Lower leg skin (tissue), 3 donors: ENCODE measurements at regions not wholly inside any gene's neighbourhood (a gene's known extent, or its start where the extent isn't known, plus 50 kb on each side); places are given as distances from the start of the nearest gene placed in this dataset.

Experiments used
- CTCF ChIP-seq, 3 donors: fragments of 450-650 bp; IDR thresholded peaks; one replicate each; pipeline ENCODE4 v1.5.1; 2016; ENCODE audit warnings: antibody characterized with exemption in 3 of 3, mild to moderate bottlenecking in 3 of 3, moderate library complexity in 2 of 3
- POLR2A ChIP-seq, 2 donors: fragments of 450-650 bp; IDR thresholded peaks; one replicate each; pipeline ENCODE4 v1.6.1; 2016 to 2017; ENCODE audit warnings: antibody characterized with exemption in 2 of 2, mild to moderate bottlenecking in 1 of 2, moderate library complexity in 1 of 2

- no peak for TF ChIP-seq POLR2A (IDR thresholded peaks at IDR 0.05)
- TF ChIP-seq CTCF (IDR thresholded peaks at IDR 0.05), result no peak
These were observed 107.5 kb upstream of the AKR1E2 start for GRCh38 chr10:4718544-4718943.
